Stomach (tissue), 8 donors: ENCODE measurements at regions not wholly inside any gene's neighbourhood (a gene's known extent, or its start where the extent isn't known, plus 50 kb on each side); places are given as distances from the start of the nearest gene placed in this dataset.

ENCODE experiments used
- DNase-seq, 2 donors: peaks; one replicate each; pipeline versions ENCODE4 v3.0.0 to v3.0.0-alpha.2; 2013 to 2019
- H3K27ac ChIP-seq, 5 donors: fragments of 200-600 bp in 4 of 5; sonication (generic) in 4 of 5; one replicate each; pipeline ENCODE4 v1.5.1; 2013 to 2019; ENCODE audit warnings: mild to moderate bottlenecking in 1 of 5, moderate library complexity in 1 of 5
- H3K27me3 ChIP-seq, 3 donors: fragments of 200-600 bp; sonication (generic); one replicate each; pipeline ENCODE4 v1.5.1; 2017 to 2019; ENCODE audit warnings: mixed run types in 1 of 3
- H3K36me3 ChIP-seq, 4 donors: fragments of 200-600 bp; sonication (generic); 1 replicate in 3 of 4; 2 replicates in 1 of 4; pipeline ENCODE4 v1.5.1; 2016 to 2019
- H3K4me1 ChIP-seq, 4 donors: fragments of 200-600 bp; sonication (generic); one replicate each; pipeline ENCODE4 v1.5.1; 2016 to 2019
- H3K4me3 ChIP-seq, 4 donors: fragments of 200-600 bp; sonication (generic) in 3 of 4; one replicate each; pipeline ENCODE4 v1.5.1; 2016 to 2019; ENCODE audit warnings: mild to moderate bottlenecking in 1 of 4
- H3K9me3 ChIP-seq, 4 donors: fragments of 200-600 bp; sonication (generic); one replicate each; pipeline ENCODE4 v1.5.1; 2016 to 2019
- CTCF ChIP-seq, 7 experiments: fragments of 450-650 bp in 4 of 7; fragments of 200-600 bp in 3 of 7; sonication (generic) in 3 of 7; IDR thresholded peaks; one replicate each; pipeline ENCODE4 v1.5.1; 2016 to 2019; ENCODE audit warnings: antibody characterized with exemption in 7 of 7, control low read depth in 2 of 7, mild to moderate bottlenecking in 1 of 7
- EP300 ChIP-seq: sonication (generic); formaldehyde crosslinking; IDR thresholded peaks from one replicate; pipeline ENCODE4 v1.6.1; 2017; ENCODE audit warnings: antibody characterized with exemption
- POLR2A ChIP-seq, 4 donors: fragments of 450-650 bp; IDR thresholded peaks; one replicate each; pipeline ENCODE4 v1.6.1; 2016; ENCODE audit warnings: antibody characterized with exemption in 4 of 4, control low read depth in 2 of 4, mild to moderate bottlenecking in 1 of 4, moderate library complexity in 1 of 4
- POLR2AphosphoS5 ChIP-seq, 3 donors: sonication (generic); formaldehyde crosslinking; IDR thresholded peaks; one replicate each; pipeline ENCODE4 v1.6.1; 2016; ENCODE audit warnings: antibody characterized with exemption in 3 of 3
- WGBS, 5 donors: extraction: QIAGEN DNeasy Blood & Tissue Kit in 3 of 5; methylation state at CpG; one replicate each; pipeline versions ENCODE4 v1.1.5 to v1.1.7; 2013 to 2018; 5-methylcytosine and 5-hydroxymethylcytosine counted together
- intact Hi-C: fragments of 100-400 bp; cut with DNase I; formaldehyde crosslinking; loops from one replicate; pipeline ENCODE4 v1.15.1; 2023; ENCODE audit warnings: low total_unique reads
- donor health status: healthy with polysubstance abuse.
- donor health status: Bipolar disorder and iron deficiency.
- donor health status: healthy.

DNA sequence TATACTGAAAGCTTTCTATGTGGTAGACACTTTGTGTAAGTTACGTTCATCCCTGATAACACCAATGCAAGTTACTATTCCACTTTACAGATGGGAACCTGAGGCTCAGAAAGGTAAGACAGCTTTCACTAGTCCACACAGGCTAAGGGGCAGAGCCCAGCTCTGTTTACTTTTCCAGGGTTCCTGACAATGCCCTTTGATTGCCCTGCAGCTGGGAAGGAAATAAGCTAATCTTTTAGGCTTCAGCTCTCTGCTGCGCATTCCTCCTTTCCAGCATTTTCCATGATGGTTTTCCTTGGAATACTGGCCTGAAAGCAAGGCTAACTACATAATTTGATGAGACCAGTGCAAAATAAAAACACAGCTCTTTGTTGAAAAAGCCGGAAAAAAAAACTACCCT is 185.7 kb upstream of the BTG1 start:
- DNase-seq = peak in 1 of 2 donors; percentile 33
- Histone ChIP-seq H3K4me1 (peaks cover 0 to 6% (median 2%) of the 10 kb centered on the region in 4 donors), H3K9me3 (no peaks in the 10 kb centered on the region), H3K4me3 (no peak overlapping the region), H3K27me3 (no peaks in the 10 kb centered on the region), H3K27ac (no peak overlapping the region), H3K36me3 (no peaks in the 10 kb centered on the region)
- TF ChIP-seq EP300 (no peak), POLR2A (IDR thresholded peaks at IDR 0.05) (no peak), CTCF (IDR thresholded peaks at IDR 0.05) (no peak), POLR2AphosphoS5 (IDR thresholded peaks at IDR 0.05) (no peak)
- intact Hi-C loops = no loop called here
- 77 to 94% (median 83%) methylated on average over 3 of the region's 3 CpGs for WGBS, 5 donors

- intact Hi-C loops = no loop called here
- TF ChIP-seq POLR2A (IDR thresholded peaks at IDR 0.05) = no peak
- TF ChIP-seq EP300 = no peak
- TF ChIP-seq CTCF (IDR thresholded peaks at IDR 0.05) = no peak
- TF ChIP-seq POLR2AphosphoS5 (IDR thresholded peaks at IDR 0.05) = no peak
- 89 to 97% (median 93%) methylated on average over 3 of the region's 3 CpGs for WGBS, 5 donors
Measured at GRCh38 chr12:92330654-92331053, 185.0 kb upstream of the BTG1 start.

DNA sequence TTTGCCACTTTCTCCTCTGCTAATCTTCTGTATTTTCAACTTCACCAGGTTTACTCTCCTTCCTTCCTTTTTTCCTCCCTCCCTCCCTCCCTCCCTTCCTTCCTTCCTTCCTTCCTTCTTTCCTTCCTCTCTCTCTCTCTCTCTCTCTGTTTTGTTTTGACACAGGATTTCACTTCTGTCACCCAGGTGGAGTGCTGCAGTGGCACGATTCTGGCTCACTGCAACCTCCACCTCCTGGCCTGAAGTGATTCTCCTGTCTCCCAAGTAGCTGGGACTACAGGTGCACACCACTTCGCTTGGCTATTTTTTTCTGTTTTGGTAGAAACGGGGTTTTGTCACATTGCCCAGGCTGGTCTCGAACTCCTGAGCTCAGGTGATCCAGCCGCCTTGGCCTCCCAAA is 181.2 kb upstream of the BTG1 start:
- H3K9me3 ChIP-seq = no peaks in the 10 kb centered on the region
- H3K27me3 ChIP-seq = no peaks in the 10 kb centered on the region
- H3K27ac ChIP-seq = no peak overlapping the region
- H3K36me3 ChIP-seq = no peaks in the 10 kb centered on the region
- H3K4me3 ChIP-seq = no peak overlapping the region
- WGBS, 5 donors = 89 to 94% (median 92%) methylated on average over 5 of the region's 5 CpGs
- H3K4me1 ChIP-seq = no peaks in the 10 kb centered on the region
- DNase-seq = no peak
- TF ChIP-seq POLR2A (IDR thresholded peaks at IDR 0.05) (no peak), POLR2AphosphoS5 (IDR thresholded peaks at IDR 0.05) (no peak), CTCF (IDR thresholded peaks at IDR 0.05) (no peak), EP300 (no peak)
- intact Hi-C loops = no loop called here

More at GRCh38 chr12:92330654-92331053, 185.0 kb upstream of the BTG1 start:
- Histone ChIP-seq H3K36me3 (no peaks in the 10 kb centered on the region), H3K4me1 (peaks cover 0 to under 1% (median 0%) of the 10 kb centered on the region in 4 donors), H3K9me3 (no peaks in the 10 kb centered on the region), H3K4me3 (no peak overlapping the region), H3K27ac (no peak overlapping the region), H3K27me3 (no peaks in the 10 kb centered on the region)
- no peak for DNase-seq

DNA sequence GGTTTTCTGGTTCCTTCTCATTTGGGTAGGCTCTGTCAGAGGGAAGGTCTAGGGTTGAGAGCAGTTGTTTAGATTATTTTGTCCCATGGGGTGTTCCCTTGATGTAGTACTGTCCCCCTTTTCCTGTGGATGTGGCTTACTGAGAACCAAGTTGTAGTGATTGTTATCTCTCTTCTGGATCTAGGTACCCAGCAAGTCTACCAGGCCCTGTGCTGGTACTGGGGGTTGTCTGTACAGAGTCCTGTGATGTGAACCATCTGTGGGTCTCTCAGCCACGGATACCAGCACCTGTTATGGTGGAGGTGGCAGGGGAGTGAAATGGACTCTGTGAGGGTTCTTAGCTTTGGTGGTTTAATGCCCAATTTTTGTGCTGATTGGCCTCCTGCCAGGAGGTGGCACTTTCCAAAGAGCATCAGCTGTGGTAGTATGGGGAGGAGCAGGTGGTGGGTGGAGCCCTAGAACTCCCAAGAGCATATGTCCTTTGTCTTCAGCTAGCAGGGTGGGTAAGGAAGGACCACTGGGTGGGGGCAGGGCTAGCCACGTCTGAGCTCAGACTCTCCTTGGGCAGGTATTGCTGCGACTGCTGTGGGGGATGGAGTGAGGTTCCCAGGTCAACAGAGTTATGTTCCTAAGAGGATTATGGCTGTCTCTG is 179.3 kb upstream of the BTG1 start:
- Histone ChIP-seq H3K27me3 (no peaks in the 10 kb centered on the region), H3K36me3 (no peaks in the 10 kb centered on the region), H3K27ac (no peak overlapping the region), H3K4me3 (no peak overlapping the region), H3K4me1 (no peaks in the 10 kb centered on the region), H3K9me3 (no peaks in the 10 kb centered on the region)
- intact Hi-C loops = no loop called here
- WGBS, 5 donors = 86 to 92% (median 89%) methylated on average over 3 of the region's 3 CpGs
- no peak for TF ChIP-seq CTCF (IDR thresholded peaks at IDR 0.05)
- TF ChIP-seq POLR2A (IDR thresholded peaks at IDR 0.05) = no peak
- no peak for TF ChIP-seq EP300
- no peak for TF ChIP-seq POLR2AphosphoS5 (IDR thresholded peaks at IDR 0.05)
- DNase-seq = no peak
